ENCODE measurements at regions not wholly inside any gene's neighbourhood (a gene's known extent, or its start where the extent isn't known, plus 50 kb on each side); places are given as distances from the start of the nearest gene placed in this dataset.
"Not testable (repeated sequence)": the region's sequence is repeated elsewhere in the genome, so short reads cannot be mapped to it uniquely, and the experiment has no call there.

DNA sequence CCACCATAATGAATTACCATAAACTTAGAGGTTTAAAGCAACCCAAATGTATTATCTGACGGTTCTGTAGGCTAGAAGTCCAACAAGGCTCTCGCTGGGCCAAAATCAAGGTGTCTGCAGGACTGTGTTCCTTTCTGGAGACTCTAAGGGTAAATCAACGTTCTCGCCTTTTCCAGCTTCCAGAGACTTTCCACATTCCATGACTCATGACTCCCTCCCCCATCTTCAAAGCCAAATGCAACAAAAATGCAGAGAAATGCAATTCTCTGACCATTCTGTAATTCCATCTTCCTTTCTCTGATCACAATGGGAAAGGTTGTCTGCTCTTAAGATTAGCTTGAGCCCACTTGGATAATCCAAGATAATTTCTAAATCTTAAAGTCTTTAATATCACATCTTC is 287.1 kb downstream of the LTN1 start:
- no peak for DNase-seq

DNA sequence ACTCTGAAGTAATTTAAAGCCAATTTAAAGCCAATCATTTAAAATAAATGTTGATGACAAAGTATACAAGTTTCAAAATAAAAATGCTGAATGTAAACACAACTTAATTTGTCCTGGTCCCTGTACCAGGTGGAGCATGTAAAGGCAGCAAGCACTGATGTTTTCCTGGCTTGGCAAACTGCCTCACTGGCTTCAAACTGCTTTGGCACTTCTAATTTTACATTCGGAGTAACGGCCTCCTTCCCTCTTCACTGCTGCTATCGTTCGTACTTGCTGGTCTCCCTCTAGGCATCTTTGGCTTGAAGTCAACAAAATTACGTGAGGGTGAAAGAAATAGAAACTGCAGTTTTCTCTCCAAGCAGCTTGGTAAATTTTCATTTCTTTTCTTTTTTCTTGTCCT is 287.9 kb downstream of the LTN1 start:
- DNase-seq: no peak

DNA sequence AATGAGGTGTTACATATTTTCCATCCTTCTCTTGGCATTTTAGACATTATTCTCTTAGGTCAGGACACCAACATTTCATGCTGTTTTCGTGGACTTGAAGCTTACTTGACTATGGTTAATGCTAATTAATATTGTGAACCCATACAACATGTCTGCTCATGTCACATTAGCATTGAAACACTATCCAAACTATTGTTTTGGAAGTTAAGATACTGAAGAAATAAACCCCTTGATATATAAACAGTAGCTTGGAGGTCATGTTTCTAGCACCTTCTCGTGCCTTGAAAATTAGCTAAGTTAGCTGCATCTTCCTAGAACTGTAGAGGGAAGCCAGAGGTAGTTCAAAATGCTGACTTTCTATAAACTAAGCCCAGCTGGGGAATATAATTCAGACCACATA is 288.8 kb downstream of the LTN1 start:
- DNase-seq: no peak

DNA sequence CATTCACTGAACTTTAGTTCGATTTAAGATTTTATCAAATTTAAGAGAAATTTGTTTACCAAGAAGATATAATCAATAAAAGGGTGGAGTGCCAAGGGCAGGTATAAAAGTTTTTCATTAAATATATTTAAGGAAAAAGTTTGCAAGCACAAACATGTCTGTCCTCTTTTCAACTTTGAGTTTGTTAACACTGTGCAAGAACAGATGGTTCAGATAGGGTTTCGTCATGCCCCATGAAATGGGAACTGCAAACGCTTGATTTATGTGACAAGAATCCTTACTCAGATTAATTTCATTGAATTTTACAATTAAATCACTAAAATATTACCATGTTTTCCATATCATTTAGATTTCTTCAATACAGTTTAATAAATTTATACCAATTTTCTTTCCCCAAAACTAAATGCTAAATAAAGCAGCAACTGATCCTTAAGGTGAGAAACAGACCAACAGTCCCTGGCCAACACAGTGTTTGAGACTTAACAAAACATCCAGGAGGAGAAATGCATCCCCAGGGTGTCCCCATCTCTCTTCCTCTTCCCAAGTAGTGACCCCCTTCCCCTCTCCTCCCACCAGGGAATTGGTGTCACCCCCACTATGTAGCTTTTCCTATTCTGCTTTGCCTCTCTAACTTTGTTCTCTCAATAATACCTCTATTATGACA is 292.9 kb downstream of the LTN1 start:
- DNase-seq: no peak

DNA sequence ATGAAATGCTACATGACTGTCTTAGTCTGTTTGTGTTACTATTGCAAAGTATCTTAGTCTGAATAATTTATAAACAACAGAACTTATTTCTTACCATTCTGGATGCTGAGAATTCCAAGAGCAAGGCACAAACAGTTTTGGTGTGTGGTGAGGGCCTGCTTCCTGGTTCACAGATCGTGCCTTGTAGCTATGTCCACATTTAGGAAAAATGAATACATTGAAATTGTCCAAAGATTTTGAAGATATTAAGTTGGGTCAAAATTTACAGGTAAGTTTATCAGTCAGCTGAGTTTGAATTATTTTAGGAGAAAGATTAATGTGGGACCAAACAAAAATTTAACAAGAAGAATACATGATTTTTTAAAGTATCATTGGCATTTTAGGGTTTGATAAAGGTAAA is 293.5 kb downstream of the LTN1 start:
- DNase-seq: no peak

DNA sequence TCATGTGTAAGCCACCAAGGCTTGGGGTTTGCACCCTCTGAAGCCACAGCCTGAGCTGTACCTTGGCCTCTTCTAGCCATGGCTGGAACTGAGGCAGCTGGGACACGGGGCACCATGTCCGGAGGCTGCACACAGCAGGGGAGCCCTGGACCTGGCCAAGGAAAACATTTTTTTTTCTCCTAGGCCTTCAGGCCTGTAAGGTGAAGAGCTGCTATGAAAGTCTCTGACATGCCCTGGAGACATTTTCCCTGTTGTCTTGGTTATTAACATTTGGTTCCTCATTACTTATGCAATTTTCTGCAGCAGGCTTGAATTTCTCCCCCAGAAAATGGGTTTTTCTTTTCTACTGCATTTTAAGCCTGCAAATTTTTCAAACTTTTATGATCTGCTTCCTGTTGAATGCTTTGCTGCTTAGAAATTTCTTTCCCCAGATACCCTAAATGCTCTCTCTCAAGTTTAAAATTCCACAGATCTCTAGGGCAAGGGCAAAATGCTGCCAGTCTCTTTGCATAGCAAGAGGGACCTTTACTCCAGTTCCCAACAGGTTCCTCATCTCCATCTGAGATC is 295.8 kb downstream of the LTN1 start:
- no peak for DNase-seq

DNA sequence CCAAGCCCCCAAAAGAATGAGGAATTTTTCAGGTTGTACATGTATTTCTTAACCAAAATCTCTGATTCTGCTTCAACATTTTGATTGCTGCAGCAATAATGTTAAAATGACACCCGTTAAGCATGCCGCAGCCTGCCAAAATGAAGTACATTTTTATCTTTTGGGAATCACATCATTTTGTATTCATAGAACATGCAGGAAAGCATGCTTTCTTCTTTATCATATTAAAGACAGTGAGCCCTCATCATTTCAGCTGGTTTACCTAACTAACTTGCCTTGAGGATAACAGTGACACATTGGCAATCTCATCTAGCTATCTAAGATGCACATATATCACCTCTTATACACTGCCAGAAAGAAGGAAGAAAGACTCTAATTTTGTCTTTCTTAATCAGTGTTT is 299.2 kb downstream of the LTN1 start:
- no peak for DNase-seq

DNA sequence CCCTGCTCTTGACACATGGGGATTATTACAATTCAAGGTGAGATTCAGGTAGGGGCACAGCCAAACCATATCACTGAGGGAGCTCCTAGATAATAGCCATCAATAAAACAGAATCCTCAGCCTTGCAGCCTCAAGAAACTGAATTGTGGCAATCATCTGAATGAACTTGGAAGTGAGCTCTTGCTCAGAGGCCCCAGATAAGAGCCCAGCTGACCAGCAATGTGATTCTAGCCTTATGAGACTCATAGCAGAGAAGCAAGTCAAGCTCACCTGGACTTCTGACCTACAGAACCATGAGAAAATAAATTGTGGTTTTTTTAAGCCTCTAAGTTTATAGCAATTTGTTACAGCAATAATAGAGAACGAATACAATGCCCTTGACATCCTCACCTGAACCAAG is 302.5 kb downstream of the LTN1 start:
- DNase-seq: no peak

DNA sequence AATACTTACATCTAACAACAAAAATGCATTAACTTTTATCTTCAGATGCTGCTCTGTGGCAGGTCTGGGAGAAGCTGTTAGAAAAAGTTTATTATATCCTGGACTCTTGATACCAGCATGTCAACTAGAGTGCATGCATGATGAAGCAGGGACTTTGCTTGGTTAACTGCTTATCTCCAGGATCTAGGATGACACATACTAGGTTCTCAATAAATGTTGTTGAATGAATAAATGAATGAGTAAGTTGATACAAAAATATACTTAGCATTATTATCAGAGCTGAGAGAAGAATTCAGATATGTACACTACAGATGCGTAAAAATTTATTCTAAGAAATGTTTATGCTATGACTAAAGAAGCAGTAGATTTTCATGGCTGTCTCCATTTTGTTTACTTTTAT is 304.3 kb downstream of the LTN1 start:
- DNase-seq: no peak

DNA sequence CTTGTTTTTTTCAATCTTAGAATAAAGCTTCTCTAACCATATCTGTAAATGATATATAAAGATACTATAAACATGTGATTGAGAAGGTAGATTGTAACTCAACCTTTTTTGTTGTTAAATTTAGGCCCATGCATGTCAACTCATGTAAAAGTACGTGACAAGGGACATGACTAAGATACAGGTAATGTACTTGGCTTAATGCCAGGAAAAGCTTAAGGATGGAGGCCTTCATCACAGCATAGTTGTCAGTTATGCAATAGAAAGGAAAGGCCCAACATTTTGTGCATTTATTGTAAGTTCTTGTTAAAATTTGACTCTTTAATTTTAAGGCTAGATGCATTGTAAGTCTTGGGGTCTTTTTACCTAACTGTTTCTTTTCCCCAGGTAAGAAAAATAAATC is 305.1 kb downstream of the LTN1 start:
- no peak for DNase-seq

DNA sequence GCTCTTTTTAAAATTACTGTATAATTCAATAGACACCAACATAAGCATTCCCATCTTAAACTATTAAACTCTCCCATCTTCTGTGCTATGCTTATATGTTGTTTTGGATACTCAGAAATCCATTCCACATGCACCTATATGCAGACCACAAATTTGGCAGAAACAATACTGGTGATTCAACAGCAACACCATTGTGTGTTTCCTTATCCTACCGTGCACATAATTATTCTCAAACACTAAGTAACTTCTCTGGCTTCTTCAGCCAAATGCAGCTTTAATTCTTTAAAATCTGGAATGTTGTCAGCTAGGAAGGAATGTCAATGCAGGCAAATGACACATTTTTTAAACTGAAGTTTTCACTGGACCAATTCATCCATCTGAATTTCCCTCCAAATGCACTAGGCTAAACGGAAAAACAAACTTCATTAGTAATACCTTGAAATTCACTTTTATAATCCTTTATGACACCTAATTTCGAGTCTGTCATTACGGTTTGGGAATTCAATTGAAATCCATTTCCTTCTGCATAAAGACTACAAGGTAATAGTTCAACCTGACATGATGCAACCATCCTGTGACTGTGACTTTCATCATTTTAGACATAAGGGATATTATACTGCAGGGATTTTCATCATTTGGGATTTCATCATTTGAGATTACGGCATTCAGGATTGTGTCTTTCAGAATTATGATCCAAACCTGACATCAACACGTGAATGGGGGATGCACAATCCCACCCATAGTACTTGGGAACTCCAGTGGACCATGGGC is 308.5 kb downstream of the LTN1 start:
- DNase-seq: no peak

DNA sequence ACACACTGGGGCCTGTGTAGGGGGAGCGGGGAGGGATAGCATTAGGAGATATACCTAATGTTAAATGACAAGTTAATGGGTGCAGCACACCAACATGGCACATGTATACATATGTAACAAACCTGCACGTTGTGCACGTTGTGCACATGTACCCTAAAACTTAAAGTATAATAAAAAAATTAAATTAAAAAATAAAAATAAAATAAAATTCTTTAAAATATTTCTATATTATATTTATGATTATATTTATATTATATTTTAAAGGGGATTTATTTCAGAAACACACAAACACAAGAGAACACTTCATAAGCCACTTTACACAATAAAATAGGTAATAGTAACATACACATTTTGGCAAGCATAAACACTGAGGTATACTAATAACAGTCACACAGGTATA is 309.8 kb downstream of the LTN1 start:
- DNase-seq: not testable (repeated sequence)

DNA sequence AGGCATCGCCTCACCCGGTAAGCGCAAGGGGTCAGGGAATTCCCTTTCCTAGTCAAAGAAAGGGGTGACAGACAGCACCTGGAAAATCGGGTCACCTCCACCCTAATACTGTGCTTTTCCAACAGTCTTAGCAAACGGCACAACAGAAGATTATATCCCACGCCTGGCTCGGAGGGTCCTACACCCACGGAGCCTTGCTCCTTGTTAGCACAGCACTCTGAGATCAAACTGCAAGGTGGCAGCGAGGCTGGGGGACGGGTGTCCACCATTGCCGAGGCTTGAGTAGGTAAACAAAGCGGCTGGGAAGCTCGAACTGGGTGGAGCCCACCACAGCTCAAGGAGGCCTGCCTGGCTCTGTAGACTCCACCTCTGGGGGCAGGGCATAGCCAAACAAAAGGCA is 315.6 kb downstream of the LTN1 start:
- DNase-seq: not testable (repeated sequence)

DNA sequence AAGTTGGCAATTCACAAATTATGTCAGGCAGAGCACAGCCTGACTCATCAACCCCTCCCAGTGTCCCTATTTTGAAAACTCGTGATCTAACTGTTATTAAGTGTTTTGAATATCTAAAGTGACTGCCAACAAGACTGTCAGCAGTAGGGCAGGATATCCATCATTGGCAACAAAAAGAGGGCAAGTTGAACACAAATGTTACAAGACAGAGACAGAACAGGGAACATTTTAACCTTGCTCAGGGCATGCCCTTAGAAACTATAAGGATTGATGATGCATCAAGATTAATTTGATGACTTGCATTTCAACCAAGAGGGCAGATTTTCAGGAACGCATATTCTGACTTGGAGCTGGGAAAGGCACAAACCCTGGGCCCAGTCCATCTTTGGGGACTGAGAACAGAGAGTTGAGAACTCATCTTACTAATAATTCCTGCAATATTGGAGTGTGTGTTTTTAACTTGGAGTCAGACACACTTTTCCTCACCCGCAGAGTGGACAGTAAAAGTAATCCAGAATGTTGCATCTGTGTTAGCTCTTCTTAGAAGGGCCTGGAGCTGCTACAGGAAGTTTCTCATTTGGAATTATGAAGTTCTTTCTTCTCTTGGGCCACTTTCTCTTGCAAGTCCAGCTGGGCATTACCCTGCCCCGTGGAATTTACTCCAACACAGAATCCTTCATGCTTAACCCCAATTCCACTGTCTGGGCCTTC is 317.2 kb downstream of the LTN1 start:
- no peak for DNase-seq

DNA sequence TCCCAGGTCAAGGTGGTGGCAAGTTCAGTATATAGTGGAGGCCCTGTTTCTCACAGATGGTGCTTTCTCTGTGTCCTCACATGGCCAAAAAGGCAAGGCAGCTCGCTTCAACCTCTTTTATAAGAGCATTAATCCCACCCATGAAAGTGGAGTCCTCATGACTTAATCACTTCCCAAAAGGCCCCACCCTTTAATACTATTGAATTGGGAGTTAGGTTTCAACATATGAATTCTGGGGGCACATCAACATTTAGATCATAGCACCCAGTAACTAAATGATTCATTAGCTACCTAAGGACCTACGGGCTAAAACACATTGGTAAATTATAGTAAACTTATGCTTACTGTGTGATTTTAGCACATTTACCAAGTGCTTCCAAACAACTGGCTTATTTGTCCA is 317.9 kb downstream of the LTN1 start:
- no peak for DNase-seq

DNA sequence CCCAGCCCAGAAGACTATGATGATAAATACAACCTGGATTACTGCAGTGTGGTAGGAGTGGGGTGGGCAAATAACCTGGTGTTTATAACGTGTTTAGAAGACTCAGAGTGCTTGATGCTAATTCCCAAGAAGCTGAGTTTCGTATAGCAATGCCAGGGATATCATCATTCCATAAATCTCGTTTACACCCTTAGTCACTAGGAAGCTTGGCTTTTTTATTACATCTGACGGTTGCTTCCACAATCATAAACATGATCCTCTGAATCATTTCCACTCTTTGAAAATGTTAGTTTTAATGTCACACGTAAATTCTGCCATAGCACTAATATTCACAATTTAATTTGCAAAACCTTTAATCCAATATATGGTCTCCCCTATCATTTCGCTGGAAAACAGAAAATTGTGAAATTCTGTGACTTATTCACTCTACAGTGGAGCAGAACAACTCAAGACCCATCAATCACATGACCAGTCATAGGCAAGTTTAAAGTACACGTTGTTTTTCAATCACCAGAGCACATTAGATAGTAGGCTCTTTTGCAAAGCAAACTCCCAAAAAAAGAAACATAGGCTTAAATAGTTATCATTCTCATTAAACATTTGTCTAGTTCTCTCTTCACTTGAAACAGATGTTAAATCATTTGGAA is 321.0 kb downstream of the LTN1 start:
- no peak for DNase-seq

DNA sequence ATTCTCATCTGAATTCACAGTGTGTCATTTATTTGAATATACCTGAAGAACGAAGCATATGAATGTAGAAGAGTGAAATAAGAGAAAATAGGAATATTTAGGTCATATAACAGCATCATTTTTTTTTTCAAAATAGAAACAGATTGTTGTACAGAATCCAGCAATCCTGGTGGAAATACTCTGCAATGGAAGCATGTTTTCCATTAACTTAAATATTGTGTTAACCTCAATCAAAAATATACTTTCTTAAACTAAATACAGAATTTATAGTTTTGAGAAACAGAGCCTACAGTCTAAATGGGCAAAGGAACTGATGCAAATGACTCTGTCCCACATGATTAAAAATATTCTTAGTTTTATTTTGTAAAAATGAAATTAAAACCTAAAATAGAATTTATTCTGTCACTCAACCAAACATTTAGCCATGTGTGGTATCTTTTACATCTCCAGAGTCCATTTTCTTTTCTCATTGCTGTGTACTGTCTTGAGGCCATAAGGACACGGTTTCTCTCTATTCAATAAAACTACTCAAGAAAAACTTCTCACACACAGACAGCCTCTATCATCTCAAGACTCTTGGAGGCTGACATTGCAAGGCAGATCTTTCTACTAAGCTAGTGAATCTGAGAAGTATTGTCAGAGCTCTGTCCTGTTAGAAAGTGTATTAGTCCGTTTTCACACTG is 322.6 kb downstream of the LTN1 start:
- DNase-seq: no peak

DNA sequence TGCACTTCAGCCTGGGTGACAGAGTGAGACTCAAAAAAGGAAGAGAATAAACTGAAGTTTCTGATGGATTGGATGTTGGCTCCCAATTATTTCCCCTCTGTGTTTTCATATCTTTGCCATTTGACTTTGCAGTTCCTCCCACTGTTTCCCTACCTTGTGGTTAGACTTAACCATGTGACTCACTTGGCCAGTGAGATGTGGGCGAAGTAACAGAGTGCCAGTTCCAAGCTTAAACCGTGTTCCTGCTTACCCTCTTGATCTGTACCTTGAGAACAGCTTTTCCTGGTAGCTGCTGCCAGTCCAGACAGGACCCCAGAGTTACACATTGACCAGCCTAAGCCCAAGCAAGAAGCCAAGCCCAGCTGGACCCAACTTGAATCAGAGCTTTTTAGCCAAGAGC is 323.4 kb downstream of the LTN1 start:
- no peak for DNase-seq

DNA sequence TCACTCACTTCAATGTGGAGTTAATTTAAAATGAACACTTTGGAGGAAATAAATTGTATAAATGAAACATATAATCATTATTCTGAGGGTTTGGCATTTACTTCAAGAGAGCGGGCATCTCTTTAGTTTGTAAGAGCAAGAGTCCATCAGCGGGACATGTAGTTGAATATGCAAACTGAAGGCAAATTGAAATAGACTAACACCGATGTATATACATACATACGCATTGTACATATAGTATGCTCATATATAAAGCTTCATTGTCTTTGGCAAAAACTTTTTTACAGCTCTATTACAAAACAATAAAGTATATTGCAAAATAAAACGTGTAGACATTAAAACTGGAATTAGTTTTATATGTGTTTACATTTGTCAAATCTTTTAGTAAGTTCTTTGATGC is 328.9 kb downstream of the LTN1 start:
- DNase-seq: no peak

DNA sequence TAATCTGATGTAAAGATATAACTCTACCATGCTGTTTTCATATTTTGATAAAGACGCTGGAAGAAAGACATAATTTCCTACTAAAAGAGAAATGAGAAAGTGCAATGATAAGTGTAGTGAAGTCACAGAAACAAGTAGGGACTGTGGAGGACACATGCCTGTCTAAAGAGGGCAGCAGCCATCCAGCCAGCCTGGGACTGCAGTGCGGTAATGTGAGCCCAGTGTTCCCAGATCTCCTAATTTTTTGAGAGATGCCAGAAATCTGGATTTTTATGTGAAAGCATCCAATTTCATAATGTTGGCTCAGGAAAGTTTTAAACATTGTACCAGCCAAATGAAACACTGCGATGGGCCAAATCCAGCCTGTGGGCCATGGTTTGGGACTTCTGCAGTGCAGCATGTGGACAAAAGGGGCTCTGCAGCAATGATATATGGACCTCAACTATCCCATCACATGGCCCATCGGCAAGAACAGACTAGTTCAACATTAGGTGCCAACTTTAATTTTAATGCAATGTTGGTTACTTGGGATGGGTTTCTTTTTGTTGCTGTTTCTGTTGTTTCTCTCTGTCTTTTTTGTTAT is 329.5 kb downstream of the LTN1 start:
- DNase-seq: no peak

DNA sequence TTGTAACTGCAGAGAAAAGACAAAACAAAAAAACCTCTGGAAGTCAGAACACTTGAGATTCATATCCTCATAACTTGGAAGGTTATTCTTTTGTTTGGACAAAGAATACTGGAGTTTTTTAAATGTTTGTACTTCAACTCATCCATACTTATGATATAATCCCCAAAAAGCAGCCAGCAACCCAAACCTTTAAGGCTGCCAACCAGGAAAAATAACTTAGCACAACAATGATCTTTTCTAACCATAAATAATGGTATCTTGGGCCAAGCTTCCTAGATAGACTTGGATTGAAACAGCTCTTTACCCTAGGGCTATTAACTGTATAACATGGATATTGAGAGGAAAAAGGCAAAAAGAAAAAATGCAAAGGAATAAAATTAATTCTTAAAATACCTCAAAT is 335.1 kb downstream of the LTN1 start:
- no peak for DNase-seq
